ENCODE measurements at regions not wholly inside any gene's neighbourhood (a gene's known extent, or its start where the extent isn't known, plus 50 kb on each side); places are given as distances from the start of the nearest gene placed in this dataset.

DNA sequence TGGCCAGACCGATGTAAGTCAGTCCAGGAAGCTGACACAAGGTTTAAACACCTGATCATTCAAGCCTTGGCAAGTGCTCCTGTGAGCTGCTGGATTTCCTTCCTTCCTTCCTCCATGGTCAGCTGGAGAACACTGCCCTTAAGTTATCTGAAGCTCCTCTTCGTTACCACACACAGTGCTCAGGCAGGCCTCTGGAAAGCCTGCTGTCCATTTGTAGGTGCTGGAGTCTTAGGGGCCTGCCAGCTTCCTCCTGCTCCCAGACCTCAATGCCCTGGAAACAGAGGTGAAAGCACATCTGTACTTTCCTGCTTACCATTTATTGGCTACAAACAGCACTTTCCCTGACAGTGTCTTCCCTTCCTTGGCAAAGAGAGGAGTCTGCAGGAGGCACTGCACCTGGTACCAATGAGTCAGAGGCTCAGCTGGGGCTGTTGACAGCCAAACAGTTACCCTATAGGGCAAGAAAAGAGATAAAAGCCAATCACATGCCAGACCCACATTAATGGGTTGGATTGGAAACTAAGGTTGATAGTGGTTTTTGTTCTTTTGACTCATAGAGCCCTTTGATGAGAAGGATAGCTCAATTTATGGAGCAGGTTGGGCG lies 72.6 kb upstream of the PUM3 start:
- TF ChIP-seq, protein P1, sequence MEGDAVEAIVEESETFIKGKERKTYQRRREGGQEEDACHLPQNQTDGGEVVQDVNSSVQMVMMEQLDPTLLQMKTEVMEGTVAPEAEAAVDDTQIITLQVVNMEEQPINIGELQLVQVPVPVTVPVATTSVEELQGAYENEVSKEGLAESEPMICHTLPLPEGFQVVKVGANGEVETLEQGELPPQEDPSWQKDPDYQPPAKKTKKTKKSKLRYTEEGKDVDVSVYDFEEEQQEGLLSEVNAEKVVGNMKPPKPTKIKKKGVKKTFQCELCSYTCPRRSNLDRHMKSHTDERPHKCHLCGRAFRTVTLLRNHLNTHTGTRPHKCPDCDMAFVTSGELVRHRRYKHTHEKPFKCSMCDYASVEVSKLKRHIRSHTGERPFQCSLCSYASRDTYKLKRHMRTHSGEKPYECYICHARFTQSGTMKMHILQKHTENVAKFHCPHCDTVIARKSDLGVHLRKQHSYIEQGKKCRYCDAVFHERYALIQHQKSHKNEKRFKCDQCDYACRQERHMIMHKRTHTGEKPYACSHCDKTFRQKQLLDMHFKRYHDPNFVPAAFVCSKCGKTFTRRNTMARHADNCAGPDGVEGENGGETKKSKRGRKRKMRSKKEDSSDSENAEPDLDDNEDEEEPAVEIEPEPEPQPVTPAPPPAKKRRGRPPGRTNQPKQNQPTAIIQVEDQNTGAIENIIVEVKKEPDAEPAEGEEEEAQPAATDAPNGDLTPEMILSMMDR (IDR thresholded peaks at IDR 0.05) = no peak
- TF ChIP-seq POLR2AphosphoS5 (IDR thresholded peaks at IDR 0.05) = no peak
